GM19463 (cell line): ENCODE measurements at regions not wholly inside any gene's neighbourhood (a gene's known extent, or its start where the extent isn't known, plus 50 kb on each side); places are given as distances from the start of the nearest gene placed in this dataset.
"Not testable (repeated sequence)": the region's sequence is repeated elsewhere in the genome, so short reads cannot be mapped to it uniquely, and the experiment has no call there.

ENCODE experiments used
- ATAC-seq: cut with Tn5 transposase; IDR thresholded peaks from one replicate; pipeline ENCODE4 v1.9.1; 2021; ENCODE audit warnings: mild to moderate bottlenecking, moderate library complexity; ENCODE audit not compliant: unreplicated experiment

DNA sequence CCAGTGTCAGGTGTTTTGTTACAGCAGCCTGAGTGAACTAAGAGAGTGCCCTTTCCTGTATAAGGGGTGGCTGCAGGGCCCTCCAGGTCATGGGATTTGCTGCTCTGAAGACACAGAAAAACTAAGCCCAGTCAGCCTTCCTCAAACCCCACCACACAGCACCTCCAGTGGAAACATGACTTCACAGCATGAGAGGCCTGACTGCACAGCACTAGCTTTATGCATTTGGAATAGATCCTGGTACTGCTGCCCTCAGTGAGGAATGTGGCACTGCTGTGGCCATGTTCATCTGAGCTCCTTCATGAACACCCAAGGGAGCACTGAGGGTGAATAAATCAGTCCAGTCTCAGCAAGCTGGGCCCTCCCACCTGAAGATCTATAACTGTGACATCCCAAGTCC lies 296.1 kb upstream of the FOXQ1 start:
- ATAC-seq, result no peak

DNA sequence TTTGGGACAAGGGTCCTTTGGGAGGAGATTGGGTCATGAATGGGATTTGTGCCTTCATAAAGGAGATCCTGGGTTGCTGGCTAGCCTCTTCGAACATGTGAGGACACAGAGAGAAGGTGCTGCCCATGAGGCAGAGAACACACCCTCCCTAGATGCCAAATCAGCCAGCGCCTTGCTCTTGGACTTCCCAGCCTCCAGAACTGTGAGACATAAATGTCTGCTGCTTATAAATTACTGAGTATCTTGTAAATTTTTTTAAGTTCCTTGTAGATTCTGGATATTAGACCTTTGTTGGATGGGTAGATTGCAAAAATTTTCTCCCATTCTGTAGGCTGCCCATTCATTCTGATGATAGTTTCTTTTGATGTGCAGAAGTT lies 297.5 kb upstream of the FOXQ1 start:
- no peak for ATAC-seq

DNA sequence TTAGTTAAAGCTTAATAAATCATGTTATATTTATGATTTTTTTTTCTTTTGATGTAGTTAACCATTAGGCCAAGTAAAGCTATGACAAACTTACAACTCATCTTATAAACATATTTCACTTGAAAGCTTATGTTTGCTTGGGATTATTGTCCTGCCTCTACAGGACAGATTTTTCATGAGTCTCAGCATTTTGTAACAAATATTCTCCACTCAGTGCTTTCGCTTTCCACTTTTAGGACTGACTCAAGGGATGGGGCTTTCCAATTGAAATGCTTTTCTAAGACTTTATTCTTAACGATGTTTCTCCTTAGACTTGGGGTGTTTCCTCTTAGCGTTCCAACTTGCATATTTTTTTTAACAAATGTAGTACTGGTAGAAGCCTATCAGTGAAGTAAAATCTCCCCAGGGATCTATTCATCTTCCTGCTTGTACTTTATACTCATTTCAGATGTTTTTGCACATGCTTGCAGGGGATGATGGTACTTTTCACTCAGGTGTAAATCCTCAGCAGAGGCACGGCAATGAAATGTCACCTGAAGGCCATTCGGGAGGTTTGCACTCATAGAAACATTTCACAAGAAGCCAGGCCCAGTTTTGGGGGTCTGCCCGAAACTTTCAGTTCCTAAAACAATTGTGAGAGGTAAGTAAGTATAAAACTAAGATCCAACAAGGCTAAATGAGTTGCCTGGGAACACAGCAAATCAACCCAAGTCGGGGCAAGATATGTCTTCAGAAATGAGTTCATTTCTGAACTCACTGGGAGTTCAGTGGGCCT lies 298.1 kb upstream of the FOXQ1 start:
- ATAC-seq, result no peak

DNA sequence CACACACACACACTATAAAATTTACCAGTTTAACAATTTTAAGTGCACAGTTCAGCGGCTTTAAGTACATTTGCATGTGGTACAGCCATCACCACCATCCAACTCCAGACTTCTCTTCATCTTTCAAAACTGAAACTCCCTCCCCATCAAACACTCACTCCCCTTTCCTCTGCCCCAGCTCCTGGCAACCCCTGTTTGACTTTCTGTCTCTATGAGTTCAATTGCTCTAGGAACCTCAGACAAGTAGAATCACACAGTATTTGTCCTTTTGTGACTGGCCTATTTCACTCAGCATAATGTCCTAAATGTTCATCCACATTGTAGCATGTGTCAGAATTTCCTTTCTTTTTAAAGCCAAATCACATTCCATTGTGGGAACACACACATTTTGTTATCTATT lies 302.8 kb upstream of the FOXQ1 start:
- ATAC-seq, result no peak

DNA sequence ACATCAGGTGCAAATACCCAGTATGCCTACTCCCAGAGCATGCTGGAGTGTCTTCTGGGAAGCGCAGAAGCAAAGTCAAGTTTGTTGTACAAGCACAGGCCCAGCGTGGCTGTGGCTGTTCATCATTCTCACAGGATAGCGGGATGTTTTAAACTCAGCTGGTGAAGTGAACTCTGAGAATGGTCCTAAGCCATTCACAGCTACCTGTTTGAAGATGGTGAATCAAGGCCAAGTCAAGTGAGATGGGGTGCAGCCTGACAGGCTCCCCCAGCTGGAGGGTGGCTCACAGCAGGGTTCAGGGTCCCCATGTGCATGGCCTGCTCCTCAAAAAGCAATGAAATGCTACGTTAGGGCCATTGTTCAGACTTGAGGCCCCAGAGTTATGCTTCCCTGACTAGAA lies 304.7 kb upstream of the FOXQ1 start:
- no peak for ATAC-seq

DNA sequence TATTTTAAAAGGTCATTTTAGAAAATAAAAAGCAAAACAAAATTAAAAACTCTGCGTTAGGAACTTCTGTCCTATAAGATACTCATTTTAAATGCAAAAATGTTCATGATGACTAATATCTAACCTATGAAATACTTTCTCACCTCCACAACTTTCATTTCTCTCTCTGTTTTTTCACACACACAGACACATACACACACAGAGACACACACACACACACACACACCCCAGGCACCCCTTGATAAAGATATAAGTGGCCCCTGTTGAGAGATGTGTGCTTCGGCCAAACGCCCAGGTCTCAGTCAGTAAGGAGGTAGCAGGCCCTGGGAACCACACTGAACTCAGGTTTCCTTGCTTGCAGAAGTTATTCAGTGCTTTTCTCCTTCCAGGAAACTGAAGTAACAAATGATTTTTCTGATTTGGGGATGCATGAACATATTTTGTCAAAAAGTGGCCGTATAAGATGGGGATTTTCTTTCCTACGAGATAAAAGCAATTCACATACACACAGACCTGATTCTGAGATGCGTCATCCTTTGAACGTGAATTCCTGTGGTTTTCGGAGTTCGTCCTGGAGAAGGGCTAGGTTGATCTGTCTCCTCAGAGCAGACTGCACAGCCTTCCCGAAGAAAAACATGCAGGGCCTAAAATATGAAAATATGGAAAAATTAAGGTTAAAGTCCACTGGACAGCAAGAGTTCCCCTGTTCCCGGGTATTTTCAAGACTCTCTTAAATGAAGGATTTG lies 306.8 kb upstream of the FOXQ1 start:
- no peak for ATAC-seq

DNA sequence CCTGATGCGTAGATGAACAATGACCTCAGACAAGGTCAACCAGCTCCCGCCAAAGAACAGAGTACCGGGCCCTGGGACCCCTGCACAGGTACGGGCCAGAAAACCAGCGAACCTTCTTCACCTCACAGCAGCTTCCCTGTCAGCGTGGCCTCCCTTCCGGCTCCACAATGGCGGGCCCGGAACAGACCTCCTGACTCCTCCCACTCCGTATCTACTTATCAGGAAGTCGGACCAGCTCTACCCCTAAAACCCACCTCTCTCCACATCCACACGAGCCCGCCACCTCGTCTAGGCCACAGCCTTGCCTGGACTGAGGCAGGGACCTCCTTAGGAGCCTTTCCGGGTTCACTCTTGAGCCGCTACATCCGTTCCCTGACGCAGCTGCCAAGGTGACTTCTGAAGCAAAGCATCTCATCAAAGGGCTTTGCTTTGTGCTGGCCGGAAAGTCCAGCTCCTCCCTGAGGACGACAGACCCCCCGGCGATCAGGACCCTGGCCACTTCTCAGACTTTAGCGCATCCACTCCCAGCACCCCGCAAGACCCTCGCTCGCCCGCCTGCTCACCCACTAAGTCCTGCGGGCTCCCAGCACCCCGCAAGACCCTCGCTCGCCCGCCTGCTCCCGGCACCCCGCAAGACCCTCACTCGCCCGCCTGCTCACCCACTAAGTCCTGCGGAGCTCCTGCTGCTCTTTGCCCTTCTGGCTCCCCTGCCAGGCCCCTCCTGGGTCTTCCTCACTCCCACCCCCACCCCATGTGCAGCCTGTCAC lies 308.3 kb upstream of the FOXQ1 start:
- ATAC-seq, result no peak

DNA sequence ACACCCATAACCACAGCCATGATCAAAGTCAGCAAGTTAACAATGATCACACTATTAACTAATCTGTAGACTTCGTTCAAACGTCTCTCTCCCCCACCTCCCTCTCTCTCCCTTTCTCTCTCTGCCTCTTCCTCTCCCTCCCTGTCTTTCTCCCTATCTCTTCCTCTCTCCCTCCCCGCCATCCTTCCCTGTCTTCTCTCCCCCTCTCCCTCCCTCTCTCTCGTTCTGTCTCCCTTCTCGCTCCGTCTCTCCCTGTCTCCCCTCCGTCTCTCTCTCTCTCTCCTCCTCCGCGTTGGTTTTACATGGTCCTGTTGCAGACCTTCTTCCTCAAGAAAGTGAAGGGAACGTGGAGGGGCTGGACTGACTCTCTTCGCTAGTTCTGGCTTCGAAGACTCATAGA lies 308.9 kb upstream of the FOXQ1 start:
- ATAC-seq, result no peak

DNA sequence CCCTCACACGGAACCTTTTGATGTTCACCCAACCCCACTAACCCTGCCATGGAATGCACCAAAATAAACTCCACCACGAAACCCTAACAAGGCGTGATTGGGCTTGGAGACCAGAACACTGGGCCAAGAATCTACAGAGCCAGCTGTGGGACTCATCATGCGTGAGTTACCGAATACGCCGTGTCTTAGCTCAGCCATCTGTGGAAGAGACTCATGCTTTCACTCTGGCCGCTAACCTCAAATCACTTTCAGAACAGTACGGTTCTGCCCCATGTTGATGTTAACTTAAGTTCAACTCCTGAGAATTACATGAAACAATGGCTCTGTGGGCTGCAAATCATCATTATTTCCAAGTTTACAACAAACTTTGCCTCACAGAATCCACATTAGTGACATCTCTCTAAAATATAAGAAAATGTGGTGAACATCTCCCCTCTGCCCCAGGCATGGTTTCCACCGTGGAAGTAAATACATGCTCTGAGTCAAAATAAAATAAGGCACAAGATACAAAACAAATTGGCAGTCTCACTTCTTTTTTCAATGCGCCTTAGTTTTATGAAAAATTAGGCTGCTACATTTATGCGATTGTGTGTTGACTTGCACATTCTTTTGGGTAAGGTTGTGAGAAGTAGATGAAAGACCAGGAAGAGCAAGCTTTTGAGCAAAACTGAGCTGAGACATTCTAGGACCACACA lies 308.9 kb upstream of the EXOC2 start:
- no peak for ATAC-seq

DNA sequence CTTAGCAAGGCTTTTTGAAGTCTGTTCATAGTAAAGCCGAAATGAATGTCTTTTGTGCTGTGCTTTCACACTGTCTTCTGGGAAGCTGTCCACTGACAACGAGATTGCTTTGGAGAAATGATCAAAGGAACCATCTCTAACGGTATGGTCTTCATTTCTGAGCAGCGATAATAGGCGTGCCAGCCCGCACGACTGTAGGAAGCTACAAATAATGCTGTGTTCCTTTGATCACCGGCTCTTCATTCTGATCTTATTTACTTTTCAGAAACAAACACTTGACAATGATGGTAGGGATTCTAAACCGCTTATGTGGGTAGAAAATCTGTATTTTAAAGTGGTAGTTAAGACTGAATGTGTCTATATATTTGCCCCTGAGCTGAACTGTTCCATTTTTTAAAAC lies 306.6 kb upstream of the EXOC2 start:
- no peak for ATAC-seq

DNA sequence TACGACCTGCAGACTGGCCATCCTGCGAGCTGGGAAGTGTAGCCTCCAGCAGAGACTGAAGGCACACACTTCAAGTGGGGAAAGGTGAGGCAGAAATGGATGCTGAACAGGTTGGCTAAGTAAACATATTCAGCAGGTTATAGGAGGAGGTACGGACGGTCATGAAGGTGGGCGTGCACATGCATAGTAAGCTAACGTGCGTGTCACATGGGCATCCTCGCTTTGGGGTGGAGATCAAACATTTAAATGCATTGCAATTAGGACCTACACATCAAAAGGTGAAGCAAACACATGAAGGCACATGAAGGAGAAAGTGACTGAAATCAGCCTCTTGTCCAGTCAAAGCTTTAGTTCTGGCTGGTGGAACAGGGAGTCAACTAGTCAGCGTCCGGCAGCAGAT lies 305.6 kb upstream of the EXOC2 start:
- ATAC-seq, result no peak

DNA sequence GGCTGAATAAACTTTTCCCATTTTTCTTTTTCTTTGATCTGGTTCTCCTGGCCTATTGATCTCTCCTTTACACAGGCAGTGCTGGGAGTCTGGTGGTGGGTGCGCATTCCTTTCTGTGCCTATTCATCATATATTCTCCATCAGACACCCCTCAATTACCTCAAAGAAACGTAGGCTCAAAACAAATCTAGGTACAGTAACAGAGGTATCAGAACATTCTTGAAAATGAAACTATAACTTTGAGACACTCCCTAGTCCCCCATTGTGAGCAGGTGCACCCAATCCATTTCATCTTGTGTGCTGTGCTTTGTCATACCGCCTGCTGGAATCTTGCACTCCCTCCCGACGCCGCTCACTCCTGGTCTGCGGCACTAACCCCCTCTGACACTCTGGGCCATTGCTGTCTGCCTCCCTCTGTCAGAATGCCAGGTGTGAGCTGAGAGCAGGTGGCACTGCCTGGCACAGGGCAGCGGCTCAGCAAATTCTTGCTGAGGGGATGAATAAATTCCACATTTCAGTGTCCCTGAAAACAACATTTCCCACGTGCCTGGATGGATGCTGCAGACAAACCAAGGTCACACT lies 303.4 kb upstream of the EXOC2 start:
- ATAC-seq, result no peak

DNA sequence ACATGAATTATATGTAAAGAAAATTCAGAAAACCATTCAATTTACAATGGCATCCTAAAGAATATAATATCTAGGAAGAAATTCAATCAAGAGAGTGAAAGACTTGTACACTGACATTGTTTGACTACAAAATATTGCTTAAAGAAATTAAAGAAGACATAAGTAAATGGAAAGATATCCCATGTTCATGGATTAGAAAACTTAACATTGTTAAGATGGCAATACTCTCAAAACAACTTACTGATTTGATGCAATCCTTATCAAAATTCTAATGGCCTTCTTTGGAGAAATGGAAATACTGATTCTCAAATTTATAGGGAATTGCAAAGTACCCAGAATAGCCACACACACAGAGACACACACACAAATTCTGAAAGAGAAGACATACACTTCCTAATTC lies 298.3 kb upstream of the EXOC2 start:
- ATAC-seq, result no peak

DNA sequence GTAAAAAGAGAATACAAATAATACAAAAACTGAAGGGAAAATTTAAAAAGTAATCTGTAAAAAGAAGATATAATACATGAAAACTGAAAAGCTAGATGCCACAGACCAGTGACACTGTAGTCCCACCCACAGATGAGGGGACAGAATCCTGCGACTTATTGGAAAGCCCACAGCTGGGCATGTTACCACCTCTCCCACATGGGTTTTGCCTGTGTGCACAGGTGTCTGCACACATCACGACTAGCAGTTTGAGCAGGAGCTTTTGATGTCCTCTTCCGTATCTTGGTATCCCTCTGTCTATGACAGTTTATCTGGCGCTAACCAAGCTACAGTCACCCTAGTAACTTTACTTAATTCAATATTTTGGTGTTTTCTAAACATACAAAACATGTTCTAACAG lies 291.1 kb upstream of the EXOC2 start:
- no peak for ATAC-seq

DNA sequence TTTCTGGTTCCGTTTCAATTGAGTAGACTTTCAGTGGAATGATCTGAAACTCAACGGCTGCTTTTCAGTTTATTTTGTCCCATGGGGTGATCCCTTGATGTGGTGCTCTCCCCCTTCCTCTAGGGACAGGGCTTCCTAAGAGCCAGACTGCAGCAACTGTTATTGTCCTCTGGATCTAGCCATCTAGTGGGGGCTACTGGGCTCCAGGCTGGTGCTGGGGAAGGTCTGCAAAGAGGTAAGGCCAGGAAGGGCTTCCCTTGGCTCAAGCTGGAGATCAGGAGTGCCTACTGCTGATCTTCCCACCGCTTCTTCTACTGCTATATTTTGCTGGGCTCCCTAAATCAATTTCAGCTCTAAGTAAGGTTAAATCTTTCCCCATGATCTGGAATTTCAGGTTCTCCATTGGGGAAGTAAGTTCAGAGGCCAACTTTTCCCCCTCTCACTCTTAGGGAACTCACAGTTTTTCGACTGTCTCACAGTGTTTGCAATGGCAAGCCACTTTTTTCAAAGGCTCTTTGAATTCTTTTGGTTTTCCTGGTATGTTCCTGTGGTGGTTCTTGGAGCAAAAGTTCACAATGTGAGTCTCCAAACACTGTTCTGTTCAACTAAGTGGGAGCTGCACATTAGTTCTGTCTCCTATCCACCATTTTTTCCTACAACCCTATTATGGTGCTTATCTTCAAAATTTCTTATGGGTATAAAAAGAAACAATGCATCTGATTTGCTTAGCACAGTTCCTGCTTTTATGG lies 286.2 kb upstream of the EXOC2 start:
- no peak for ATAC-seq

DNA sequence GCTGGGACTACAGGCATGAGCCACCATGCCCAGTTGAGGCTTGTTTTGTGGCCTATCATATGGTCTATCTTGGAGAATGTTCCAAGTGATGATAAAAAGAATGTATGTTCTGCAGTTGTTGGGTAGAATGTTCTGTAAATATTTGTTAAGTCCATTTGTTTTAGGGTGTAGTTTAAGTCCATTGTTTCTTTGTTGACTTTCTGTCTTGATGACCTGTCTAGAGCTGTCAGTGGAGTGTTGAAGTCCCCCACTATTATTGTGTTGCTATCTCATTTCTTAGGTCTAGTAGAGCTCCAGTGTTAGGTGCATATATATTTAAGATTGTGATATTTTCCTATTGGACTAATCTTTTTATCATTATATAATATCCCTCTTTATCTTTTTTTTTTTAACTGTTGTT lies 284.3 kb upstream of the EXOC2 start:
- not testable (repeated sequence) for ATAC-seq

DNA sequence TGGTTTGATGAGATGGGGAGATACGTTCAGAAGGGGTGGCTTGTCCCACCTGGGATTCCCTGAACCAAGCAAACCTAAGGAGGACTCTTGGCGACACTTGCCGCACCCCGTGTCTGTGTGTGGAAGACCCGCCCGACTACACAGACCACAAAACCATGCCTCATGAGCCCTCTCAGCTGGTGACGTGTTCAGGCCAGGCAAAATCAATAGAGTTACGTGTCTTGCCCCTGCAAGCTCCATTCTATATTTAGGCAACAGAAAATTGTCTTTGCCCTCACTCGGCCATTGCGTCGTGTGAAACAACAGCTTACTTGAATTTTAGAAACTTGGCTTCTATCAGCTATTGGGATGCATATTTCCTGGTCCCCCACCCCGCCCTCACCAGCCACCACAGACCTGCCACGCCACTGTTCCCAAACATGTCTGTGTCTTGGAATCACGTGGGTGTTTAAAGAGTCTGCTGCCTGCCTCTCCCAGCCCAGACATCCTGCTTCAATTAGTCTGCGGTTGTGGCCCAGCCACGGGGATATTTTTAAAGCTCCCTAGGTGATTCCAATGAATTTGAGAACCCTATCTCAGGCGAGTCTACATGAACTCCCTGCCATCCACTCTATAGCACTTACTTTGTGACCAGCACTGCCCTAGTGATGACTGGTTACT lies 279.2 kb upstream of the EXOC2 start:
- no peak for ATAC-seq

DNA sequence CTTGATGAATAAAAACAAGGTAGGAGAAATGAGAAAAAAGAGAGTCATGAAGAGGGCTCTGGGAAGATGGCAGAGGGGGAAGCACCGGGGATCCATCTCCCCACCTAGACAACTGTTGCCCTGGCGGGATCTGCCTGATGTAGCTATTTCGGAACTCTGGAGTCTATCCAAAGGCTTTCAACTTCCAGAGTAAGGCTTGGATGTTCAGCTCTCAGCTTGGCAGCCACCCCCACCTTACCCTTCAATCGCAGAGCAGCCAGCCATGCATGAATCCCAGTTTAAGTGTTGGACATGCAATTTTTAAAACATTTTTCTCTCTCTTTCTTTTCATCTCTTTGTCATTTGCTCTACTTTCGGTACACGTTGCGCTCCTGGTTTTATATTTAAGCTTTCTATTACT lies 275.9 kb upstream of the EXOC2 start:
- ATAC-seq, result no peak

DNA sequence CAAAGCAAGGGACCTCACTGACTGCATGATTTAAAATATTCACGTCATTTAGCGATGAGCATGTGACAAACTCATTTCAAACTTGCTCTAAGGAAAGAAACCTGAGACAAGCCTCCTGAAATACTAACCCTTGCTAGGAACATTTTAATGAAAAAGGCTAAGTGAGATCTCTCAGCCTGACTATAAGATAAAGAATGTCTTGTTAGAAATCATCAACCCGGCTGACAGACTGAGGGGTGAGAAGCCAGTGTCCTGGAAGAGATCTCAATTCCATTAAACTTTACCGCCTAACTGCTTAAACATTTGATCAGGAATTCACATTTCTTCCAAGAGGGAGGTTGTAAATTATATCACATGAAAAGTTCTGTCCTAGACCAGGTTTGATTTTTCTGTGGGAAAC lies 274.8 kb upstream of the EXOC2 start:
- ATAC-seq, result no peak

DNA sequence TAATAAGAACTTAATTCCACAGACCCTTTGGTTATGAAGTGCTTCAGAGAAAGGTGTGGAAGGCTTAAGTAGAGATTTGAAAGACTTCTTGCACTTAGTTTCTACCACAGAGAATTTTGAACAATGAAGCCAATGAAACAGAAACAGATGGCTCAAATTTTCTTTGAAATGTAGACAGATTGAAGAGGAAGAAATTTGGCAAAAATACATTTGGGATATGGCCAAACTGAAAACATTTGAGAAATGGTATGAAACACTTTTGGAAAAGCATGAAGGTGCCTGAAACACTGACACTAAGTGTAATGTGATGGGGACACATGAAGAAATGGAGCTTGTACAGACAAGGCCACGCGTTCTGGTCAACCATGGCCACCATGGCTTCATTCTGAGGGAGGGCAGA lies 272.4 kb upstream of the EXOC2 start:
- no peak for ATAC-seq
